ENCODE measurements at regions not wholly inside any gene's neighbourhood (a gene's known extent, or its start where the extent isn't known, plus 50 kb on each side); places are given as distances from the start of the nearest gene placed in this dataset.

DNA sequence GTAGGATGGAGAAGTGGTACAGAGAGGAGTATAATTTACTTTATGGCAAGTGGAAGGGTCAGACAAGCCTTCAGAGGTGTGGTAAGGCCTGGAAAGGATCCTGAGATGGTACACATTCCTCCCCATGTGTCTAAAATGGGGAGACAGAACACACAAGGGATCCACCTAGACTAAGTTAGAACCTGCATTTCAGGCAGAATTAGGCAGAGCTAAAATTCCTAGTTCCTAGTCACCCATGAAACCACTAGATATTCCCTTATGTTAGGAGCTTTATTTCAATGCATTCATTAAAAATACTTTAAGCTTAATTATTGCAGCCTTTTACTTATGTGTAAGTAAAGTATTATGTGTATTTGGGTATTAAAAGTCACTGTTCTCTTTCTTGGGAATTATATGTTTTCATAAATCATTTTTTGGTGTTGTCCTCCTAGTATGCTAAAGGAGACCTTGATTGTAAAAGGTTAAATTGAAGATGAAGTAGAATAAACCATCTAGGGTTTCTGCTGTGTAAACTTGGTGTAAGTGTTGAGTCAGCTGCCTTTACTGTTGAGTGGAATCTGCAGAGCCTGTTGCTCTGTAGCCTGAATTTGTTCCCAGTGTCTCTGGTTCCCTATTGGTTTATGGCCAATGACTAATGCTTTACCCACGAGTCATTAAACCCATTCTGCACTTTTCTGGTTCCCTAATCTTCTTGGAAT lies 423.2 kb downstream of the ATP23 start:
- DNase-seq (ENCODE audit: low read depth in 2 of 2), result no peak

DNA sequence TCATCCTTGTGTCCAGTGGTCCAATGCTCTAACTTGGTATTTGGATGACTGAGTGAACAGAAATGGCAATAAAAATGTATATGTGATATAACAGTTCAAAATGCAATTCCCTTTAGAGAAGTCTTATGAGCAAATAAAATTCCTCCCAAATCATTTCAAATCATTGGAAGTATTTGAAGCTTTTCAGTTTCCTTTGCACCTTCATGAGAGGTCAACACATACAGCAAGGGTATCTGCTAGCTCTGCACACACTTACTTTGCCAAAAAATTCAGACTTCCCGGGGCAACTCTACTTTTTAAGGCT lies 423.7 kb downstream of the ATP23 start:
- no peak for DNase-seq (ENCODE audit: low read depth in 2 of 2)

DNA sequence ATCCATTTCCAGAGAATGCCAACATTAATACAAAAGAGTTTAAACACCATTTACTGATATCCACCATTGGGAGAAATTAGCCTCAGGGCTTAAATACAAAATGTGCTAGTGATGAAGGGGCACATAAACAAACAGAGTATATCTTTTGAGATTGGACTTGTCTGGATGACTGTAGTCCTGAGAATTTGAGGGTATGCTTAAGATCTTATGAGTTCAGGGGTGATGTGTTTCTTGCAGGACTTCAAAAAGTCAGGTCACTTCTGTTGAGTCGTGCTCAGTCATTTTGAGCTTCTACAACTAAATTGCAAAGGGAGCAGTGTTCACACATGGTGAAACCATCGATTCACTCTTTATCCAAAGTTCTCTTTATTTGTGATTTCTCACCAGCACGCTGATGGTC lies 425.7 kb downstream of the ATP23 start:
- no peak for DNase-seq (ENCODE audit: low read depth in 2 of 2)

DNA sequence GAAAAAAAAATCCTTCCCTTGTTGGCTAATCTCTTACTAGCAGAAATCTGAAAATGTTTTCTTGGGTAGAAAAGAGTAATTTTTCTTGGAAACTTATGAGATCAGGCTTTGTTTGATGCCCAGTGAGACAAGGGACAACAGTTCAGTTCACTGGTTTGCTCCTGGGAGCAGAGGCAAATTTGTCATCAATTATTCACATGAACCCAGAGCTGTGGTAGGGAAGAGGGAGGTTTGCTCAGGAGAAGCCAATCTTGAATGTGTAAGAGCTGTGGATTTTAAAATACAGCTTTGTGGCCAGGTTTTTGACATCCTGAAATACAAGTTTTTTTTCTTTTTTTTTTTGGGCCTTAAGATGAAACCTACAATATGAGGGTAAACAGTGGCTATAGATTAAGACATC lies 426.6 kb downstream of the ATP23 start:
- DNase-seq (ENCODE audit: low read depth in 2 of 2), result no peak

DNA sequence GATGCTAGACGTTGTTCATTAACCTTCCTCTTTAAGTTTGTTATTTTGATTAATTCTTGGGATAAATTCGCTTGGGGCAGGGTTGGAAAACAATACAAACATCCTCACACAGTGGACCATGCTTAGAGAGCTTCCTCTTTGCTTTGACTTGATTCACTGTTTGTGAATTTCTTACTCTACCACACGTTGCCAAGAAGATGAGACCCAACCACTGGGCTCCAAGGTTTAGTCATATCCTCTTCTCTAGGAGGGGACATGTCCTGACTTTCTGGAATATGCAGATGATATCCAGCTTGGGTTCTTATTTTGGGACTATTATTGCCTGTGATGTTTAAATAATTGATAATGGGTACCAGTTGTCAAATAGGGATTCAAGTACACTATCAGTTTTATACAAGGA lies 428.2 kb downstream of the ATP23 start:
- DNase-seq (ENCODE audit: low read depth in 2 of 2), result no peak

DNA sequence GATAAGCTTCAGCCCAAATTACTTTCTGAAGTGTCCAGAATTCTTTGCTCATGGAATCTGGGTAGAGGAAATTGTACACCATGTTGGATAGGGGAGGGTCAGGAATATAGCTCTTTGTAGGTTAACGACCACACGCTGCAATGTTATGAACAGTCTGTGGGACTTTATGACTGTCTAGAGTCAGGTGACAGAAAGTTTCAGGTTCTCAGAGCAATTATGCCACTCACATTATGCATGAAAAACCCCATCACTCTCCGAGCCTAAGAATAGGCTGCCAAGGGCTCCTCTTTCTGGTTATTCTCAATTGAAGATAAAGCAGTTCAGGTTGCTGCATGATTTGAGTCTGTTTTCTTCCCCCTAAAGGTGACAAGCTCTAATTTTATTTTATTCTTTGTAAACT lies 430.9 kb downstream of the ATP23 start:
- no peak for DNase-seq (ENCODE audit: low read depth in 2 of 2)

DNA sequence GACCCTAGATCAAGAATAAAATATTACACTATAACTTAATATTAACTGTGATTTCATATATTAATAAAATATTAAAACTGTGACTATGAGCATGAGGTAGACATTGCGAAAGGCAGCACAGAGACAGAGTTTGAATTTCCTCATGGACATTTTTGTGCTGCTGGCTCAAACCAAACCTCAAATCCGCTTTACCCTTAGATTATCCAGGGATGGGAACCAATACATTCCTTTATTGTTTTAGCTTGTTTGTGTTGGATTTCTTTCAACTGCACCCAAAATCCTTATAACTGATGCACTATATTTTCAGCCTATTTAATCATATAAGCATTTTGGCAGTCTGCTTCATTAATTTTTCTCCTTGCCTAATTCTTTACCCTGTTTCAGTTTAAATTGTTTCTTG lies 436.7 kb downstream of the ATP23 start:
- no peak for DNase-seq (ENCODE audit: low read depth in 2 of 2)

DNA sequence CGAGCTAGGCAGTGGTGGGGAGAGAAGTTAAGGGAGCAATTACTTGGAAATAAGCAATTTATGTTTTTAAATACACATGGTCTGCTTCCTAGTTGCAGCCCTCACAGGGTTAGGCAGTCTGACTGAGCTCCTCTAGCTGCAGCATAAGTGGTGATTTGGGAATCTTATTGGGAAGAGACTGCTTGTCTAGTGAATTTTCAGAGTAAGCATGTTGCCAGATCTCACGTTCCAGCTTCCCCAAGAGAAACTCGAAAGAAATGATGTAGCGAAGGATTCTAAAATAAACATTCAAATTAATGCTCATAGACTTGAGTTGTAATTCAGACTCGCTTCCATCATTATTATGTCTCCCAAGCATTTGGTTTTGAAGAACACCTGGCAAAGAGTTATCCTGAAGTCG lies 440.2 kb downstream of the ATP23 start:
- no peak for DNase-seq (ENCODE audit: low read depth in 2 of 2)

DNA sequence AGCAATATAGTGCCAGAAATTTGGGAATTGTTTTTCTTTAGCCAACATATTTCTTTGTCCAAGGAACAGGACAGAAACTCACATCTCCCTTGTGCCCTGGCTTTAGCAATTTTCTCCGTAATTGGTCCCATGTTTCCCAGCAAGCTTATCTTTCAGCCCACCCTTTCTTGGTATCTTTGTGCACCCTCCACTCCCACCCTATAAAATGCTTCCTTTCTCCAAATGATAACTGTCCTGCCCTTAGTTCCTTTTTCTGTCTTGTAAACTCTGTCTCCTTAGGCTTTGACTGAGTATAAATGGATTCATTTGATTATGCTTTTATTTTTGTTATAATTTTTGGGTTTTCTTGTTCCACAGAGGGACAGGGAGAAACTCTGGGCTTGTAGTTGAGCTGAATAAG lies 442.8 kb downstream of the ATP23 start:
- no peak for DNase-seq (ENCODE audit: low read depth in 2 of 2)

DNA sequence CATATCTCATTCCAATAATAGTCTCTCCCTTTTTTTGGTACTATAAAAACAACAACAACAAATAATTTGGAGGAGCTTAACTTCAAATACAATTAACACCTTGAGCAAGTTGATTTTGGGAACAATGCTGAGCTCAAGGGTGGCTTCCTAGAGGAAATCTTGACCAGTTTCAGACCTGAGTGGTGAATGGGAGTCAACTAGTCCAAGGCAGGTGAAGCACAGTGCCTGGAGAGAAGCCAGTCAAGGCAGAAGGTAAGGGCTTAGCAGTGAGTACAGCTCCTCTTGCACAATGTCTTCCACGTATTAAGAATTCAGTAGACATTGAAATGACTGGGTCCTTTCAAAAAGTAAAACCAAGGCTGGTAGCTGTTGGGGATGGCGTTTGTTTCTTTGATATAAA lies 444.8 kb downstream of the ATP23 start:
- no peak for DNase-seq (ENCODE audit: low read depth in 2 of 2)

DNA sequence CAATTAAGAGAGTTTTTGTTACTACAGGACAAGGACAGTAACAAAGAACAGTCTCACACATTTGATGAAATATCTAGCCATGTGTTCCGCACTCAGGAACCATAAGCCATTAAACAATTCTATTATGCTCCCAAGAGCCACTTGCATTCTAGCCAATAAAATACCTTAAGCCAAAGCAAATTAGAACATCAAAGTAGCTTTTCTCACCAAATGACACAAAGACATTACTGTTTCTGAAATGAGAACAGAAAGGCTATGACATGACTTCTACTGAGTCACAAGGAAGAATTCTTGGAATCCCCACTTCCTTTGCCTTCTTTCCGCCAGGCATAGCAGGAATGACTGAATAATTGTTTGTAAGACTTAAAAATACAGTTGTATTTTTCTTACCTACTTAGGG lies 445.8 kb downstream of the ATP23 start:
- DNase-seq (ENCODE audit: low read depth in 2 of 2), result no peak

DNA sequence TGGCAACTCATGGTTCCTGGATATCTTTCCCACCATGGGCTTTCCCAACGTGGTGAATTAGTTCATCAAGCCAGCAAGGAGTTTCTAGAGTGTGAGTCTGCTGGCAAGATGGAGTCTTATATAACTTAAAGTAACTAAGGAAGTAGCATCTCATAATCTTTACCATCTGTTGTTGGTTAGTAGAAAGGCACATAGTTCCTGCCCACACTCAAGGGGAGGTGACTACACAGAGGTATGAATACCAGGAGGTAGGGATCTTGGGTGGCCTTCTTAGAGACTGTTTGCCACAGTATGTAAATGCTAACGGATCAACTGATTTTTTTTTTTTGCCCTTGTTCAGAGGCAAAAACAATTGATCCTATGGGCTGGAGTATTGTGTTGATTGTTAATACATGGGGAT lies 446.9 kb downstream of the ATP23 start:
- no peak for DNase-seq (ENCODE audit: low read depth in 2 of 2)

DNA sequence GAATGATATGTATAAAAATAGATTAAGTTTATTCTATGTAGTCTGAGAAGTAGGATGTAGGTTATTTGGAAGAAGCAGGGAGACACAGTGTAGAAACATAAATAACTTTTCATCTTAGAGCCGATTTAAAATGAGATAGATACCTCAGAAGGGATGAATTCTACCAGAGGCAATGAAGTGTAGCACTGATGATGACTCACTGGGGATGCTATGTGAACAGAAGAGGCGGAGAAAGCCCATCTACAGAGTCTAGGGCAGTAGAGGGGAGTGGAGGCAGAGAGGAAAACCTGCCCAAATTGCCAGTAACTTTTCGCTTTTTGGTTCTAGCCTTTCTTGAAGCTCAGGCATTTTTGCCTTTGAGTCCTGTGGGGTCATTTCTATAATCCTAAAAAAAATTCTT lies 451.8 kb downstream of the ATP23 start:
- DNase-seq (ENCODE audit: low read depth in 2 of 2), result no peak

DNA sequence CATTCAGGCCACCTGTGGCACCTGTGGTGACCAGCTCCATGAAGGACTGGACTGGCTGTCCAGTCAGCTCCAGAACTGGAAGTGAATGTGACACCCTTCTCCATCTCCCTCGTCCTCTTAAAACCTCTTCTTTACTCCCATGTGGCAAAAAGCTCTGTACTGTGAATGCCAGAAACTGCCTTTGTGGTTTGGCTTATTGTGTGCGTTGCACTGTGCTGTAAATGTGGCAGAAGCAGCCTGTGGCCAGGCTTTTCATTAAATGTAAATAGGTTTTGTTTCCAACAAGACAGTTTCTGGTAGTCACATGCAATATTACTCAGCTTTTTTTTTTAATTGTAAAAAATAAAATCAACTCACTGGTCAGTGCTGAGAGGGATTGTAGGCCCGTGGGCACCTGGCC lies 453.7 kb downstream of the ATP23 start:
- no peak for DNase-seq (ENCODE audit: low read depth in 2 of 2)

DNA sequence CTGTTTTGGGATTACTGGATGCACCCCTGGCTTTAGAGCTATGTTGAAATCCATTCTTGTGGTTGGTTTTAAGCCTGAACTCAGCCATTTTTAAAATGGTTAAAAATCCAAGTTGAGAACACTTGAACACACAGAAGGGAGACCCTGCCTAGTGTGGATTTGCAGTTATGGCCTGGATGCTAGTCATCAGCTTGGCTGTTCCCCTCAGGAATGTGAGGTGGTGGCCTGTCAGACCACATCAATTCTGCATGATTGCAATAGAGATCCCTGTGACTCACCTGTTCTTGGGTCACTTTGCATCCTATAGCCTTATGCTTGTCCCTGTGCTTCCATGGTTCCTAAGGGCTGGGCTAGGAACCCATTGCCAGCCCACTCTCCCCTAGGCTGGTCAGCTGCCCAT lies 454.1 kb downstream of the ATP23 start:
- no peak for DNase-seq (ENCODE audit: low read depth in 2 of 2)

DNA sequence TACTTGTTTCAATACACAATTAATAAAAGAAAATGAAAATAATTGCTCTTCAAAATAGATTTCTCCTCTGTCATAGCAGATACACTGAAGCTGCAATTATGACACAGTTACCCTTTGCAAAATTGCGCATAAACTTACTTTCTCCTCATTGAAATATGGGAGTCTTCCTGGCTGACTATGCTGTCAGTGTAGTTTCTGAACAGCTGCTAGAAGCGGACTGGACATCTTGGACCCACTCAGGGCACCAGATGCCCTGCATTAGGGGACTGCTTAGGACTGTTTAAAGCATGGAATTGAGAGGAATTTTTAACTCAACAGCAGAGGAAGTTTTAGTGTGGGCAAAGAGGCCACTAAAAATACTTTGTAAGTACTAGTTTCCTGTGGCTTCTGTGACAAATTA lies 454.9 kb downstream of the ATP23 start:
- no peak for DNase-seq (ENCODE audit: low read depth in 2 of 2)

DNA sequence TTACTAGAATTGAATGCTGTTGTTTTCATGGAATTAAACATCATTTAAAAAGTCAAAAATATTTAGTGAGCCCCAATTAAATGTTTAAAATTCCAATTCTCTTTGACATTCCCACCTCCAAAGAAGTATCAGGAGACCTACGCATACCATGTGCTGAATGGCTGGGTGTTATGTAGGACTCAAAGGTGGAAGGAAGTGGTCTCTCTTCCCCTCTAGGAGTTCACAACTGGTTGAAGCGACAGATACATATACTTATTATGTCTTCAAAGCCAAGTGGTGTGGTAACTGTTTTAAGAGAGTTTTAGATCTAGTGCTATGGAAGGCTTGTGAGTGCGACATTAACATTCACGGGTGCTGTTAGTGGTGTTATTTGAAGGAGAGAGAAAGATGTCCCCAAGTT lies 464.0 kb downstream of the ATP23 start:
- no peak for DNase-seq (ENCODE audit: low read depth in 2 of 2)

DNA sequence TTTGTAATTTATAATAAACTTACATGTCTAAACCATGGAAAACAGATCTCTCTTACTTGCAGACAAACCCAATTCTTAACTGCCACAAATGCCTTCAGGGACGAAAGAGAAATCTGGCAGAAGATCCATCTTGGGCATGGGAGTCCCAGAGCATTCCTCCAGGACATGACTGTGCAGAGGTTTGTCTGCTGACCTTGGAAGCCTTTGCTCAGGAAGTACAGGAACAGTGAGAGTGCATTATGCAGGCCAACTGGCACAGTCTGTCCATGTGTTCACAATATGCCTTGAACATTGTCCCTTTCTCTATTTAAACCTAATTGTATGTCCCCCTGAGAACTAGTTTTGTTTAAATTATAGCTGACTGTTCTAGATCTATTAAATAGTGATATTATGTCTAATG lies 467.1 kb downstream of the ATP23 start:
- DNase-seq (ENCODE audit: low read depth in 2 of 2), result no peak

DNA sequence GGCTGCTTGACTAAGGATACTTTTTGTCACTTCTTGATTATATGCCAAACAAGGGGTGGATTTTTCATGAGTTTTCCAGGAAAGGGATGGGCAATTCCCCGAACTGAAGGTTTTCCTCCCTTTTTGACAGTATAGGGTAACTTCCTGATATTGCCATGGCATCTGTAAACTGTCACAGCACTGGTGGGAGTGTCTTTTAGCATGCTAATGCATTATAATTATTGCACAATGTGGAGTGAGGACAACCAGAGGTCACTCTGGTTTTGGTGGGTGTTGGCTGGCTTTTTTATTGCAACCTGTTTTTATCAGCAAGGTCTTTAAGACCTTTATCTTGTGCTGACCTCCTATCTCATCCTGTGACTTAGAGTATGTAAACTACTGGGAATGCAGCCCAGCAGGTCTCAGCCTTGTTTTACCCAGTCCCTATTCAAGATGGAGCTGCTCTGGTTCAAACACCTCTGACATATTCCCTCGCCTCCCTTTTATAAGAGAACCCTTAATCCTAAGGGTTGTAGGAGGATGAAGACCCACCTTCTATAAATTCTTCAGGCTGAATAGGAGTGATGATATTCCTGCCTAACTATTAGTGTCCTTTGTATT lies 471.2 kb downstream of the ATP23 start:
- DNase-seq (ENCODE audit: low read depth in 2 of 2), result no peak

DNA sequence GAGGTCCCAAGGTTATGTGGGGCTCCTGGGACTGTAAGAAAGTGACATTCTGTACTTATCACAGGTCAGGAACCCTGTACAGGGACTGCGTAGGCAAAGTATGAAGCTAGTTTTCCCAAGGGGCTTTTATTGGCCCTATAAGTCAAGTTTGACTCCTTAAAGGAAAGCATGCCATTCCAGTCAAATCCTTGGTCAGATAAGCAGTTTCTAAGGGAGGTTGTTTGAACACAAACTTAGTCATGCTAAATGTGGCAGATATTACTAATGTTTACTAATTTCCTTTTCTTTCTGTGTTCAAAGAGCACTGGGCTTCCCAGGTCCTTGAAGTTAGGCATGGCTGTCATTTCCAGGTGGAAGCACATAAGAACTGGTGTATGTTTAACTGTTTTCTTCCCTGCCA lies 472.4 kb downstream of the ATP23 start:
- DNase-seq (ENCODE audit: low read depth in 2 of 2), result no peak

DNA sequence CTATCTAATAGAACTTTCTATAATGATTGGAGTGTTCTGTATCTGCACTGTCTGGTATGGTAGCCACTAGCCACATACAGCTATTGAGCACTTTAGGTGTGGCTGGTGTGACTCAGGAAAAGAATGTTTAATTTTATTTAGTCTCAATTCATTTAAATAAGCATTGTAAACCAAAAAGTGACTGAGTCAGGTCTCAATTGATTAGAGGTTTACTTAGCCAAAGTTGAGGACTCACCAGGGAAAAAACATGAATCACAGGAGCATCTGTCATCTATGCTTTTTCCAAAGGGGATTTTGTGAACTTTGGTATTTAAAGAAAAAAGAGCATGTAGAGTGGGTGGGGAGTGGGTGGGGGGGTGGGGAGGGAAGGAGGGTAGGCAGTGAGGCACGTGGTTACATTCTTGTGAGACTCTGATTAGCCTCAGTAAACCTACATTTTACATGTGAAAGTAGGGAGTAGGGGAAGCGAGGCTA lies 473.1 kb downstream of the ATP23 start:
- DNase-seq (ENCODE audit: low read depth in 2 of 2), result no peak

DNA sequence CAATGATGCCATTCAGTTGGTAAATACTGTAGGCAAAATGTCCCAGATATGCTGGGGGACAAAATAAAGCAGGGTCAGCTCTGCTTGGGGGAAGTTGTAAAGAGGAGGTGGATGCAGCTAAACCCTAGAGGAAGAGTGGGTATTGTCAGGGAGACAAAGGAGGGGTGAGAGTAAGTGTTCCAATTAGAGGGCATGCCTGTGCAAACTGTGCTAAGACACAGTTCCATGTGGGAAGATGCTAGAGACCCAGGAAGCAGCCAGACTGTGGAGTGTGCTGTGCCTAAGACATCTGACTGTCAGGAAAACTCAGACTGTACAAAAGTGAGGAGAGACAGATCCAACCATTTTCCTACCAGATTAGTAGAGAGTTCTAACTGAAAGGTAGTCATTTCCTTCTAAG lies 474.3 kb downstream of the ATP23 start:
- no peak for DNase-seq (ENCODE audit: low read depth in 2 of 2)

DNA sequence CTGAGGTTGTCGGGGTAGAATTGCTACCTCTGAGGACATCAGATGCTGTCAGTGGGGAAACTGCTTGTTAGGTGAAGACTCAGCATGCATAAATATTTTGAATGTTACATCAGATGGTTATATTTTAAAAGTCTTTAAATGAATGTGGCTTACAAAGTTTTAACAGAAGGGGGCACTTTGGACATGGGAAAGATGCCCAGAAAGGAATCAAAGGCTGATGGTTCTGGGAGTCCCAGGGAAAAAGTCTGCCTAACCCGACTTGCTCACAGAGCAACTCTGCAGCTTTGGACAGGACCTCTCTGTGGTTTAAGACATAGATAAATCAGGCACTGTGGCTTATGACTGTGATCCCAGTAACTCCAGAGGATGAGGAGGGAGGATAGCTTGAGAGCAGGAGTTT lies 474.9 kb downstream of the ATP23 start:
- no peak for DNase-seq (ENCODE audit: low read depth in 2 of 2)

DNA sequence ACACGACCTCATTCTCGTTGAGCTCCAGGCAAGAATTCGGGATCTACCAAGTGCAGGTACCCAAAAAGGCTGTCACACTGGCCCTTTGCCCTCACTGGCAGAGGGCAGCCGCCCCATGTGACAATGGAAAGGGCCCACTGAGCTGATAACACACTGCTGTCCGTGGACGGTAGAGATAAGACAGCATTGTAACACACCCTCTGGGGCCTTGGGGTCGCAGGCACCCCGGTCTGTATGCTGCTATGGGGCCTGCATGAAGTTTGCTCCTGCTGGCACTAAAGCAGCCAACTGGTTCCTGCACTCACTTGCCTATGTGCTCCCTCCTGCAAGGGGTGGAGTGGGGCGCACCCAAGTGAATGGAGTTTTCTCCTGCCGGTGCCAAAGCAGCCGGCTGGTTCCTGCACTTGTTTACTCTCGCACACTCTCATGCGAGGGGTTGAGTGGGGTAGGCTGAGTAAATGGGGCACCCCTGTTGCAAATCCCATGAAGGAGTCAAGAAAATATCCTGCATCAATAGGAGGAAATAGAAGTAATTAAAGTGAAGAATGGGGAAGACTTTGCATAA lies 477.9 kb downstream of the ATP23 start:
- DNase-seq (ENCODE audit: low read depth in 2 of 2), result no peak
